WTC11 (cell line): ENCODE measurements at regions not wholly inside any gene's neighbourhood (a gene's known extent, or its start where the extent isn't known, plus 50 kb on each side); places are given as distances from the start of the nearest gene placed in this dataset.

Experiments
- ATAC-seq: fragments of 200-7000 bp; cut with Tn5 transposase; 2 replicates; pipeline ENCODE4 v1.10.0; 2021; ENCODE audit warnings: mild to moderate bottlenecking, moderate library complexity
- CTCF ChIA-PET: fragments of 300-600 bp; sonication (Branson Sonifier 250); formaldehyde crosslinking; loops from one replicate; lab custom pipeline; 2021; ENCODE audit warnings: antibody characterized with exemption; lab: Charles Lee
- POLR2A ChIA-PET: fragments of 350-600 bp; sonication (Branson Sonifier 250); formaldehyde crosslinking; loops from one replicate; lab custom pipeline; 2021; ENCODE audit warnings: antibody characterized with exemption; lab: Charles Lee
- DNase-seq: peaks from one replicate; pipeline ENCODE4 v3.0.0; 2021; ENCODE audit warnings: low spot score
- H3K27ac Mint-ChIP-seq: 2 replicates; pipeline ENCODE4 v1.8.0; 2021; ENCODE audit warnings: mixed read lengths
- H3K27me3 Mint-ChIP-seq: 2 replicates; pipeline ENCODE4 v1.8.0; 2021; ENCODE audit warnings: low read depth, mild to moderate bottlenecking, moderate library complexity, mixed read lengths
- H3K36me3 Mint-ChIP-seq: 2 replicates; pipeline ENCODE4 v1.8.0; 2021; ENCODE audit warnings: mixed read lengths
- H3K4me1 Mint-ChIP-seq: 2 replicates; pipeline ENCODE4 v1.8.0; 2022; ENCODE audit warnings: mixed read lengths
- H3K4me3 Mint-ChIP-seq: 2 replicates; pipeline ENCODE4 v1.8.0; 2021; ENCODE audit warnings: mild to moderate bottlenecking, moderate library complexity, mixed read lengths
- H3K9me3 Mint-ChIP-seq: 2 replicates; pipeline ENCODE4 v1.8.0; 2021; ENCODE audit warnings: mixed read lengths
- AR ChIP-seq: fragments of 250-450 bp; sonication (Bioruptor Pico); IDR thresholded peaks from 2 replicates; pipeline ENCODE4 v1.9.0; 2021; ENCODE audit warnings: mild to moderate bottlenecking
- ARID4B ChIP-seq: sonication (generic); formaldehyde crosslinking; IDR thresholded peaks from 2 replicates; pipeline ENCODE4 v1.8.0; 2023; ENCODE audit warnings: missing genetic modification reagents, mild to moderate bottlenecking, borderline replicate concordance
- ATF2 ChIP-seq: sonication (generic); formaldehyde crosslinking; IDR thresholded peaks from 2 replicates; pipeline ENCODE4 v1.8.1; 2022; ENCODE audit warnings: low read depth, missing genetic modification reagents, borderline replicate concordance
- CREM ChIP-seq: sonication (generic); formaldehyde crosslinking; IDR thresholded peaks from 2 replicates; pipeline ENCODE4 v1.8.1; 2022; ENCODE audit warnings: mild to moderate bottlenecking, missing genetic modification reagents, moderate library complexity
- E2F4 ChIP-seq: sonication (generic); formaldehyde crosslinking; IDR thresholded peaks from 2 replicates; pipeline ENCODE4 v1.8.1; 2022; ENCODE audit warnings: low read depth, mild to moderate bottlenecking, moderate library complexity, missing genetic modification reagents, borderline replicate concordance
- EMX1 ChIP-seq: fragments of 250-450 bp; sonication (Bioruptor Pico); IDR thresholded peaks from 2 replicates; pipeline ENCODE4 v1.8.0; 2021; ENCODE audit warnings: mild to moderate bottlenecking
- ETV6 ChIP-seq: sonication (generic); formaldehyde crosslinking; IDR thresholded peaks from 2 replicates; pipeline ENCODE4 v1.8.1; 2022; ENCODE audit warnings: mild to moderate bottlenecking, missing genetic modification reagents
- NR2C2 ChIP-seq: sonication (generic); formaldehyde crosslinking; IDR thresholded peaks from 2 replicates; pipeline ENCODE4 v1.8.0; 2022; ENCODE audit warnings: mild to moderate bottlenecking, missing genetic modification reagents
- RELA ChIP-seq: sonication (generic); formaldehyde crosslinking; IDR thresholded peaks from 2 replicates; pipeline ENCODE4 v1.8.1; 2022; ENCODE audit warnings: missing genetic modification reagents, mild to moderate bottlenecking, borderline replicate concordance
- ZMAT4 ChIP-seq: fragments of 250-450 bp; sonication (Bioruptor Pico); IDR thresholded peaks from 2 replicates; pipeline ENCODE4 v1.9.0; 2021; ENCODE audit warnings: mild to moderate bottlenecking
- ZNF219 ChIP-seq: sonication (generic); formaldehyde crosslinking; IDR thresholded peaks from 2 replicates; pipeline ENCODE4 v1.8.0; 2023; ENCODE audit warnings: missing genetic modification reagents, mild to moderate bottlenecking, borderline replicate concordance
- ZNF232 ChIP-seq: sonication (generic); formaldehyde crosslinking; IDR thresholded peaks from 2 replicates; pipeline ENCODE4 v1.8.0; 2022; ENCODE audit warnings: mild to moderate bottlenecking, missing genetic modification reagents
- ZNF671 ChIP-seq: fragments of 250-450 bp; sonication (Bioruptor Pico); IDR thresholded peaks from 2 replicates; pipeline ENCODE4 v1.8.0; 2021; ENCODE audit warnings: mild to moderate bottlenecking
- TF ChIP-seq, protein P1 (sequence below): sonication (generic); formaldehyde crosslinking; IDR thresholded peaks from 2 replicates; pipeline ENCODE4 v1.8.1; 2023; ENCODE audit warnings: mild to moderate bottlenecking, missing genetic modification reagents, borderline replicate concordance

- no peak overlapping the region for H3K27ac Mint-ChIP-seq
- TF ChIP-seq ZNF232 (CRISPR knock-in tag) (no peak), EMX1 (CRISPR knock-in tag) (no peak), CREM (CRISPR knock-in tag) (no peak), E2F4 (no peak)
- no peak overlapping the region for H3K4me3 Mint-ChIP-seq
- no peak for ATAC-seq
- DNase-seq: no peak
- ChIA-PET CTCF (no interaction called here), POLR2A (no interaction called here)
- H3K9me3 Mint-ChIP-seq: peaks cover 19% of the 10 kb centered on the region
- 0 out of 2 replicates have a peak, but pooled peaks cover 4% of the 10 kb centered on the region for H3K4me1 Mint-ChIP-seq
- peaks cover 8% of the 10 kb centered on the region for H3K27me3 Mint-ChIP-seq
- H3K36me3 Mint-ChIP-seq: peaks cover 13% of the 10 kb centered on the region
Measured at GRCh38 chr2:60273836-60274235, 279.6 kb downstream of the BCL11A start.

- DNase-seq (no peak), ATAC-seq (no peak)
- Mint-ChIP-seq H3K4me3 (no peak overlapping the region), H3K27ac (no peak overlapping the region), H3K4me1 (peaks cover 5% of the 10 kb centered on the region), H3K27me3 (peaks cover 8% of the 10 kb centered on the region), H3K9me3 (peaks cover 19% of the 10 kb centered on the region), H3K36me3 (peaks cover 13% of the 10 kb centered on the region)
- ChIA-PET CTCF (no interaction called here), POLR2A (no interaction called here)
- no peak for TF ChIP-seq NR2C2 (CRISPR knock-in tag)
- TF ChIP-seq ZNF671 (CRISPR knock-in tag): no peak
- no peak for TF ChIP-seq RELA (CRISPR knock-in tag)
- TF ChIP-seq, protein P1, sequence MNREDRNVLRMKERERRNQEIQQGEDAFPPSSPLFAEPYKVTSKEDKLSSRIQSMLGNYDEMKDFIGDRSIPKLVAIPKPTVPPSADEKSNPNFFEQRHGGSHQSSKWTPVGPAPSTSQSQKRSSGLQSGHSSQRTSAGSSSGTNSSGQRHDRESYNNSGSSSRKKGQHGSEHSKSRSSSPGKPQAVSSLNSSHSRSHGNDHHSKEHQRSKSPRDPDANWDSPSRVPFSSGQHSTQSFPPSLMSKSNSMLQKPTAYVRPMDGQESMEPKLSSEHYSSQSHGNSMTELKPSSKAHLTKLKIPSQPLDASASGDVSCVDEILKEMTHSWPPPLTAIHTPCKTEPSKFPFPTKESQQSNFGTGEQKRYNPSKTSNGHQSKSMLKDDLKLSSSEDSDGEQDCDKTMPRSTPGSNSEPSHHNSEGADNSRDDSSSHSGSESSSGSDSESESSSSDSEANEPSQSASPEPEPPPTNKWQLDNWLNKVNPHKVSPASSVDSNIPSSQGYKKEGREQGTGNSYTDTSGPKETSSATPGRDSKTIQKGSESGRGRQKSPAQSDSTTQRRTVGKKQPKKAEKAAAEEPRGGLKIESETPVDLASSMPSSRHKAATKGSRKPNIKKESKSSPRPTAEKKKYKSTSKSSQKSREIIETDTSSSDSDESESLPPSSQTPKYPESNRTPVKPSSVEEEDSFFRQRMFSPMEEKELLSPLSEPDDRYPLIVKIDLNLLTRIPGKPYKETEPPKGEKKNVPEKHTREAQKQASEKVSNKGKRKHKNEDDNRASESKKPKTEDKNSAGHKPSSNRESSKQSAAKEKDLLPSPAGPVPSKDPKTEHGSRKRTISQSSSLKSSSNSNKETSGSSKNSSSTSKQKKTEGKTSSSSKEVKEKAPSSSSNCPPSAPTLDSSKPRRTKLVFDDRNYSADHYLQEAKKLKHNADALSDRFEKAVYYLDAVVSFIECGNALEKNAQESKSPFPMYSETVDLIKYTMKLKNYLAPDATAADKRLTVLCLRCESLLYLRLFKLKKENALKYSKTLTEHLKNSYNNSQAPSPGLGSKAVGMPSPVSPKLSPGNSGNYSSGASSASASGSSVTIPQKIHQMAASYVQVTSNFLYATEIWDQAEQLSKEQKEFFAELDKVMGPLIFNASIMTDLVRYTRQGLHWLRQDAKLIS (CRISPR knock-in tag): no peak
- no peak for TF ChIP-seq ZNF219
- no peak for TF ChIP-seq AR
- no peak for TF ChIP-seq ATF2 (CRISPR knock-in tag)
- no peak for TF ChIP-seq ETV6 (CRISPR knock-in tag)
- TF ChIP-seq ARID4B (CRISPR knock-in tag): no peak
- TF ChIP-seq ZMAT4: no peak
Measured at GRCh38 chr2:60271713-60272112, 281.7 kb downstream of the BCL11A start.
